Colonic mucosa (tissue), 4 donors: ENCODE measurements at regions not wholly inside any gene's neighbourhood (a gene's known extent, or its start where the extent isn't known, plus 50 kb on each side); places are given as distances from the start of the nearest gene placed in this dataset.

Source experiments
- DNase-seq: peaks from one replicate; pipeline ENCODE4 v3.0.0-alpha.2; 2020
- H3K27ac ChIP-seq: fragments of 200-600 bp; one replicate; pipeline ENCODE4 v1.8.0; 2021
- H3K27me3 ChIP-seq: fragments of 200-600 bp; one replicate; pipeline ENCODE4 v1.8.0; 2021
- H3K36me3 ChIP-seq: fragments of 200-600 bp; one replicate; pipeline ENCODE4 v1.8.0; 2021
- H3K4me1 ChIP-seq: fragments of 200-600 bp; one replicate; pipeline ENCODE4 v1.8.0; 2021; ENCODE audit warnings: mild to moderate bottlenecking
- H3K4me3 ChIP-seq: fragments of 200-600 bp; one replicate; pipeline ENCODE4 v1.8.0; 2021
- H3K9ac ChIP-seq, 2 donors: one replicate each; pipeline ENCODE4 v1.7.0; 2013; ENCODE audit warnings: control low read depth in 2 of 2, low read depth in 2 of 2, low read length in 2 of 2
- H3K9me3 ChIP-seq: fragments of 200-600 bp; one replicate; pipeline ENCODE4 v1.8.0; 2021
- CTCF ChIP-seq: fragments of 200-600 bp; IDR thresholded peaks from one replicate; pipeline ENCODE4 v1.8.0; 2022; ENCODE audit warnings: antibody characterized with exemption, mild to moderate bottlenecking
- intact Hi-C: fragments of 100-400 bp; cut with DNase I; formaldehyde crosslinking; loops from one replicate; pipeline ENCODE4 v1.14.1; 2022
- donor health status: healthy.
- donor health status: DM: no; HTN: no; CAD: no.
- donor health status: DM: no; HTN: no; CAD: no.

- Histone ChIP-seq H3K9me3 (no peaks in the 10 kb centered on the region), H3K27me3 (no peaks in the 10 kb centered on the region), H3K36me3 (no peaks in the 10 kb centered on the region), H3K4me3 (no peak overlapping the region), H3K4me1 (no peaks in the 10 kb centered on the region), H3K27ac (no peak overlapping the region), H3K9ac (no peak overlapping the region)
- DNase-seq = no peak
- intact Hi-C loops = no loop called here
- no peak for TF ChIP-seq CTCF
These were observed 288.4 kb downstream of the CLIC5 start for GRCh38 chr6:45727228-45727627.

DNA sequence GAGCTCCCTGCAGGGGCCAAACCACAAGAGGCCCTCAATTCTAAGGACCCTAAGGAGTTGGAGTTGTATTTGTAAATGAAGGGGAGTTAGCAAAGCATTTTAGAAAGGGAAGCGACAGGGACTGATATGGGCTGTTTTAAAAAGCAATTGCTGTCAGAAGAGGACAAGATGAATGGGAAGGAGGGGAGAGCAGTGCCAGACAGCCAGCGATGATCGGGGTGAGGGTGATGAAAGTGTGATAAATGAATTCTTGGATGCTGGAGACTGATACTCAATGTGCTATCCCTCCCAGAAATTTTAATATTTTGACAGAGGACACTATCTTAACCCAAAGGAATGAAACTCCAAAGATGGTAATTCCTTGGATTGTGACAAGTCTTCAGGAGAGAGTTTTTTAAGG is 289.2 kb downstream of the CLIC5 start:
- Histone ChIP-seq H3K4me3 (no peak overlapping the region), H3K27me3 (no peaks in the 10 kb centered on the region), H3K36me3 (no peaks in the 10 kb centered on the region), H3K9me3 (no peaks in the 10 kb centered on the region), H3K27ac (no peak overlapping the region), H3K9ac (no peak overlapping the region), H3K4me1 (no peaks in the 10 kb centered on the region)
- no peak for DNase-seq
- intact Hi-C loops = no loop called here
- TF ChIP-seq CTCF = no peak

- Histone ChIP-seq H3K9ac (no peak overlapping the region), H3K36me3 (no peaks in the 10 kb centered on the region), H3K4me1 (no peaks in the 10 kb centered on the region), H3K4me3 (no peak overlapping the region), H3K27me3 (no peaks in the 10 kb centered on the region), H3K27ac (no peak overlapping the region), H3K9me3 (no peaks in the 10 kb centered on the region)
- TF ChIP-seq CTCF = no peak
- intact Hi-C loops = no loop called here
- DNase-seq = no peak
These were observed 291.1 kb downstream of the CLIC5 start for GRCh38 chr6:45724511-45724910.

GRCh38 chr6:45724027-45724426 is 291.6 kb downstream of the CLIC5 start:
- Histone ChIP-seq H3K27ac (no peak overlapping the region), H3K36me3 (no peaks in the 10 kb centered on the region), H3K4me3 (no peak overlapping the region), H3K9ac (no peak overlapping the region), H3K9me3 (no peaks in the 10 kb centered on the region), H3K4me1 (no peaks in the 10 kb centered on the region), H3K27me3 (no peaks in the 10 kb centered on the region)
- TF ChIP-seq CTCF = no peak
- DNase-seq = no peak
- intact Hi-C loops = no loop called here

GRCh38 chr6:45722876-45723275 is 292.8 kb downstream of the CLIC5 start:
- intact Hi-C loops = no loop called here
- Histone ChIP-seq H3K9ac (no peak overlapping the region), H3K36me3 (no peaks in the 10 kb centered on the region), H3K4me3 (no peak overlapping the region), H3K9me3 (no peaks in the 10 kb centered on the region), H3K27ac (no peak overlapping the region), H3K4me1 (no peaks in the 10 kb centered on the region), H3K27me3 (no peaks in the 10 kb centered on the region)
- DNase-seq = no peak
- no peak for TF ChIP-seq CTCF

- no peak for TF ChIP-seq CTCF
- H3K4me3 ChIP-seq = no peak overlapping the region
- no peaks in the 10 kb centered on the region for H3K4me1 ChIP-seq
- no peak for DNase-seq
- intact Hi-C loops = no loop called here
- H3K27me3 ChIP-seq = no peaks in the 10 kb centered on the region
- no peaks in the 10 kb centered on the region for H3K9me3 ChIP-seq
- H3K36me3 ChIP-seq = no peaks in the 10 kb centered on the region
- no peak overlapping the region for H3K27ac ChIP-seq
- H3K9ac ChIP-seq = no peak overlapping the region
These were observed 294.0 kb downstream of the CLIC5 start for GRCh38 chr6:45721665-45722064.
